ENCODE measurements at regions not wholly inside any gene's neighbourhood (a gene's known extent, or its start where the extent isn't known, plus 50 kb on each side); places are given as distances from the start of the nearest gene placed in this dataset.
"Not testable (repeated sequence)": the region's sequence is repeated elsewhere in the genome, so short reads cannot be mapped to it uniquely, and the experiment has no call there.

DNA sequence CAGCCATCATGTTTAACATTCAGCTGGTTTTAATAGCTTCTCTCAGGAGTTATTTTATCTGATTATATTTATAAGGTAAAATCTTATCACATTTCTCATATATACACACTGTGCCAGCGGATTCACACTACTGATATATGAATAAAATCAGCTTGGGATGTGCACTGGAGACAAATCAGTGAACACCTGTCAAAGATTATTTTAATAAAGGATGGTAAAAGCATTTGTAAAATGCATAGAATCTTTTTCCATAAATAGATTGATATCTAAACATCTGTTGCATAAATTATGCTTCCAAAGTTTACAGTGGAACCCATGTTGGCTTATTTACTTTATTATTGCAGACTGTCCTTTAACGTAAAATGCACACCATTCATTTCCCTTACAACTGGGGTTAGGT, 1125.8 kb upstream of the CNTN5 start:
- Mint-ChIP-seq H3K36me3 (no peaks in the 10 kb centered on the region), H3K9me3 (peaks cover 17% of the 10 kb centered on the region), H3K27ac (no peak overlapping the region), H3K4me3 (no peak overlapping the region), H3K4me1 (no peaks in the 10 kb centered on the region)
- ATAC-seq, result no peak
- no peak for DNase-seq (ENCODE audit: low spot score in 2 of 2)

- Mint-ChIP-seq H3K9me3 (peaks cover 17% of the 10 kb centered on the region), H3K36me3 (no peaks in the 10 kb centered on the region), H3K4me3 (no peak overlapping the region), H3K27ac (no peak overlapping the region), H3K4me1 (no peaks in the 10 kb centered on the region)
- no peak for ATAC-seq
- no peak for DNase-seq (ENCODE audit: low spot score in 2 of 2)
These were observed 1125.2 kb upstream of the CNTN5 start for GRCh38 chr11:97895572-97895971.

- Mint-ChIP-seq H3K4me1 (no peaks in the 10 kb centered on the region), H3K36me3 (no peaks in the 10 kb centered on the region)
- no peak for ATAC-seq
These were observed 1117.9 kb upstream of the CNTN5 start for GRCh38 chr11:97902828-97903227.

DNA sequence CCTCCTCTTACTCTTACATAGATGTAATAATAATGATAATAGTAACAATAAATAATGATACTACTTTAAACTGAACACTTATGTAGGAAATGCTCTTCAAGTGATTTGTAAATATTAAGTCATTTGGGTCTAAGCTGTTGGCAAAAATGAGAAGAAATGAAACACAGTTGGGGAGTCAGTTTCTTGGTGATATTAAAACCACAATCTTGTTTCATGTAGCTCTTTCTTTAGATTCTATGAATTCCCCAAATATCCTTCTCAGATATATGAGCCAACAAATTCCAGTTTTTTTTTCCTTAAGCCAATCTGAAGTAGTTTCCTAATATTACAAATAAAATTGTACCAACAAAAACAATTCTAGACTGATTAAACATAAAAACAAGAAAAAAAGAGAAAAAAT, 1115.6 kb upstream of the CNTN5 start:
- H3K4me1 Mint-ChIP-seq, result no peaks in the 10 kb centered on the region
- H3K4me3 Mint-ChIP-seq, result no peak overlapping the region
- DNase-seq (ENCODE audit: low spot score in 2 of 2) (no peak), ATAC-seq (no peak)
- H3K27ac Mint-ChIP-seq, result no peak overlapping the region
- H3K9me3 Mint-ChIP-seq, result peaks cover 20% of the 10 kb centered on the region
- H3K36me3 Mint-ChIP-seq, result no peaks in the 10 kb centered on the region

More at GRCh38 chr11:97902828-97903227, 1117.9 kb upstream of the CNTN5 start:
- H3K9me3 Mint-ChIP-seq, result peaks cover 20% of the 10 kb centered on the region
- H3K4me3 Mint-ChIP-seq, result no peak overlapping the region
- DNase-seq (ENCODE audit: low spot score in 2 of 2), result no peak
- no peak overlapping the region for H3K27ac Mint-ChIP-seq

DNA sequence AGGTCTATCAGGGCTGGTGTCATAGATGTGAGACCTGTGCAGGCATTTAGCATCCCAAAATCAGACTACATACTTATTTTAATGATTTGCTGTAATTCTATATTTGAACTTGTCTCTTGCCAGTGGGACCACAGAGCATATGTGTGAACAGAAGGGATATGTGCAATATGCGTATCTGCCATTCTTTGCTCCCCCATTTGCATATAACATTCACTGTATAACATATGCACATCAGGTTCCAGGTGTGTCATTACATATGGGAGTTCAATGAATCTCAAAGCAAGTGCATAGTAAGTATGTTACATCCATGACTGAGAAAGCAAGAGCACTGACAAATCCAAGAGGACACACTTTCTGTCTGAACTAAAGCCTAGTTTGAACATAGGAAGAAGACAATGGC, 1115.1 kb upstream of the CNTN5 start:
- DNase-seq (ENCODE audit: low spot score in 2 of 2) (no peak), ATAC-seq (no peak)
- Mint-ChIP-seq H3K27ac (no peak overlapping the region), H3K4me1 (no peaks in the 10 kb centered on the region), H3K9me3 (peaks cover 20% of the 10 kb centered on the region), H3K36me3 (no peaks in the 10 kb centered on the region), H3K4me3 (no peak overlapping the region)

GRCh38 chr11:97908354-97908753, 1112.4 kb upstream of the CNTN5 start:
- peaks cover 24% of the 10 kb centered on the region for H3K9me3 Mint-ChIP-seq
- DNase-seq (ENCODE audit: low spot score in 2 of 2) (no peak), ATAC-seq (no peak)
- H3K36me3 Mint-ChIP-seq, result no peaks in the 10 kb centered on the region
- no peak overlapping the region for H3K27ac Mint-ChIP-seq
- H3K4me3 Mint-ChIP-seq, result no peak overlapping the region
- no peaks in the 10 kb centered on the region for H3K4me1 Mint-ChIP-seq

DNA sequence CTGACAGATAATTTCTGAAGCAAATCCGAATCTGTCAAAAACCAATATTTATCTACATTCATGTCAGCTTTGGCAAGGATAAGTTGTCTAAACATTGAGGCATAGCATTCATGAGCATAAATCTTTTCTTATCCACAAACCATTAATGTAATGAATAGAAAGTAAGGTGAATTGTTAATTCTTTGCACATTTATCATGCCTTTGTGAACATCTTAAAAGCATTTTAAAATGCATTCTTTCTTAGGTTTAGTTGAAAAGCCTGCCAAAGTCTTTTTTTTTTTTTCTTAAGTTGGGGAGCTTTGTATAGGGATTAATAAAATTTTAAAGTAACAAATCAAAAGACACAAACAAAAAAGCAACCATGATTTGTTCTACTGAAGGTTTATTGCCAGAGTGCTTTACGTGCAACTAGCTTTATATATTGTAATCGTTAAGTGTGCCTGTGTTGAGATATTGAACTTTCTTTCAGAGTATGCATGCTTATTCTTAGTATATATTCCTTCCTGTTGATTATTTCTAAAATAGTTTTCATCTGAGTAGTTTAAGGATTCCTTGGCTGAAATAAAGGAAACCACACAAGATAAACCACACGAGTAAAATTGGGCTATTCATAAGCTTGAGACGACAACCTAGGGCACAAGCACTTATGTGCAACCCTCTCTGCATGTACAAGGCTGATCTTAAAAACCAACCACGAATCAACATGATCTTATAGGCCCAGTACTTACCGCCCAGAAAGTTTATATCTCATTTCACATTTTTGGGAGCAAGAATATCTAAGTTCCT, 1110.9 kb upstream of the CNTN5 start:
- DNase-seq (ENCODE audit: low spot score in 2 of 2) (no peak), ATAC-seq (no peak)
- H3K36me3 Mint-ChIP-seq, result no peaks in the 10 kb centered on the region
- peaks cover 18% of the 10 kb centered on the region for H3K9me3 Mint-ChIP-seq
- H3K4me3 Mint-ChIP-seq, result no peak overlapping the region
- no peak overlapping the region for H3K27ac Mint-ChIP-seq
- H3K4me1 Mint-ChIP-seq, result no peaks in the 10 kb centered on the region

- Mint-ChIP-seq H3K36me3 (no peaks in the 10 kb centered on the region), H3K27ac (no peak overlapping the region), H3K4me1 (no peaks in the 10 kb centered on the region), H3K4me3 (no peak overlapping the region), H3K9me3 (peaks cover 19% of the 10 kb centered on the region)
- no peak for DNase-seq (ENCODE audit: low spot score in 2 of 2)
- ATAC-seq, result no peak
These were observed 1108.1 kb upstream of the CNTN5 start for GRCh38 chr11:97912629-97913028.

DNA sequence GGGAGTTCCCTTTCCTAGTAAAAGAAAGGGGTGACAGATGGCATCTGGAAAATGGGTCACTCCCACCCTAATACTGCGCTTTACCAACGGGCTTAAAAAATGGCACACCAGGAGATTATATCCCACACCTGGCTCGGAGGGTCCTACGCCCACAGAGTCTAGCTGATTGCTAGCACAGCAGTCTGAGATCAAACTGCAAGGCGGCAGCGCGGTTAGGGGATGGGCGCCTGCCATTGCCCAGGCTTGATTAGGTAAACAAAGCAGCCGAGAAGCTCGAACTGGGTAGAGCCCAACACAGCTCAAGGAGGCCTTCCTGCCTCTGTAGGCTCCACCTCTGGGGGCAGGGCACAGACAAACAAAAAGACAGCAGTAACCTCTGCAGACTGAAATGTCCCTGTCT, 1097.8 kb upstream of the CNTN5 start:
- not testable (repeated sequence) for DNase-seq (ENCODE audit: low spot score in 2 of 2); H3K36me3 Mint-ChIP-seq; H3K4me3 Mint-ChIP-seq; H3K4me1 Mint-ChIP-seq; H3K9me3 Mint-ChIP-seq; ATAC-seq; H3K27ac Mint-ChIP-seq

DNA sequence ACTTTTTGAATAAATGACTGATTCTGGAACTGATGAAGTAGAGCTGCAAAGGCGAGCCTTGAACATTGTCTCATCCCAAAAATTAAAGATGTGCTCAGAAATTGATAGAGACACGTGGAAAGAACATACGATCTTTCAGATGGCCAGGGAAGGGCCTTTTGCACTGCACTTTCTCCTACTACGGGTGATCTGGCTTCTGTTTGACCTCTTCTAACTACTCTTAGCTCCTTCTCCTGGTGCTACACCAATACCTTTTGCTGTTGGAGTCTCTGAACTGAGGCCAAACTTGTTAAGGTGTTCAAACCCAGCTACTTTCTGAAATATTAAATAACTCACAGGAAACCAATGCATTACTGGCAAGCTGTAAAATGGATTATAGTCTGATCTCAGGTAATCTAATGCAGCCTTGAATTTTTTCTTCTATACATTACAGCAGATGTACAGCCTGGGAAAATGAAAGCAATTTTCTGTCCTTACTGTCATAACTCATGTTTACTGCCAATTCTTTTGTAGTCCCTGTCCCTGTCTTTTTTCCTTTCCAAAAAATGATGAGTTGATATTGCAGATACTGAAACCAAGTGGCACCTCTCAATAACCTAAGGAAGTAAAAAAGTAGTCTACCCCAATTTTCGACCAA, 1086.1 kb upstream of the CNTN5 start:
- Mint-ChIP-seq H3K4me3 (no peak overlapping the region), H3K36me3 (no peaks in the 10 kb centered on the region), H3K9me3 (peaks cover 13% of the 10 kb centered on the region), H3K27ac (no peak overlapping the region), H3K4me1 (no peaks in the 10 kb centered on the region)
- DNase-seq (ENCODE audit: low spot score in 2 of 2), result no peak
- ATAC-seq, result no peak

- no peak for DNase-seq (ENCODE audit: low spot score in 2 of 2)
- ATAC-seq, result no peak
- no peak overlapping the region for H3K4me3 Mint-ChIP-seq
- peaks cover 14% of the 10 kb centered on the region for H3K9me3 Mint-ChIP-seq
- no peaks in the 10 kb centered on the region for H3K36me3 Mint-ChIP-seq
- H3K27ac Mint-ChIP-seq, result no peak overlapping the region
- H3K4me1 Mint-ChIP-seq, result no peaks in the 10 kb centered on the region
These were observed 1083.2 kb upstream of the CNTN5 start for GRCh38 chr11:97937501-97937900.

DNA sequence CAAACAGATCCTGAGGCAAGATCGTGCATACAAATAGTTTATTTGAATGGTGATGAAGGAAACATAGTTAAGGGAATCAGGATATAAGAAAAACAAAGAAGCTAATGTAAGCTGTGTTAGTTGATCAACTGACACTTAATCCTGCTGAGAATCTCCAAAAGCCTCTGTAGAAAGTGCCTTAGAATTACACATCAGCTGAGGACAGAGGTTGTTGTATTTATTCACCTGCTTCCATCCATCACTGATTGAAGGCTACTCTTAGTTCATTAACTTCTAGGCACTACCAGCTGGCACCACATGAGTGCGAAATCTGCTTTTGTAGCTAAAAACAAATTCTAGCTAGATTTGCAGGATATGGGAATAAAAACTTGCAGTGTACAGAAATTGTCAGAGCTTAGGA, 1082.0 kb upstream of the CNTN5 start:
- Mint-ChIP-seq H3K4me1 (no peaks in the 10 kb centered on the region), H3K36me3 (no peaks in the 10 kb centered on the region), H3K4me3 (no peak overlapping the region), H3K9me3 (peaks cover 9% of the 10 kb centered on the region), H3K27ac (no peak overlapping the region)
- ATAC-seq (no peak), DNase-seq (ENCODE audit: low spot score in 2 of 2) (no peak)

GRCh38 chr11:97943493-97943892, 1077.3 kb upstream of the CNTN5 start:
- no peak for ATAC-seq
- Mint-ChIP-seq H3K4me3 (no peak overlapping the region), H3K27ac (no peak overlapping the region), H3K4me1 (no peaks in the 10 kb centered on the region), H3K9me3 (peaks cover 6% of the 10 kb centered on the region), H3K36me3 (no peaks in the 10 kb centered on the region)
- DNase-seq (ENCODE audit: low spot score in 2 of 2), result no peak

GRCh38 chr11:97948793-97949192, 1072.0 kb upstream of the CNTN5 start:
- H3K36me3 Mint-ChIP-seq, result no peaks in the 10 kb centered on the region
- H3K4me3 Mint-ChIP-seq, result no peak overlapping the region
- H3K9me3 Mint-ChIP-seq, result peaks cover 9% of the 10 kb centered on the region
- H3K27ac Mint-ChIP-seq, result no peak overlapping the region
- ATAC-seq (no peak), DNase-seq (ENCODE audit: low spot score in 2 of 2) (no peak)
- no peaks in the 10 kb centered on the region for H3K4me1 Mint-ChIP-seq

DNA sequence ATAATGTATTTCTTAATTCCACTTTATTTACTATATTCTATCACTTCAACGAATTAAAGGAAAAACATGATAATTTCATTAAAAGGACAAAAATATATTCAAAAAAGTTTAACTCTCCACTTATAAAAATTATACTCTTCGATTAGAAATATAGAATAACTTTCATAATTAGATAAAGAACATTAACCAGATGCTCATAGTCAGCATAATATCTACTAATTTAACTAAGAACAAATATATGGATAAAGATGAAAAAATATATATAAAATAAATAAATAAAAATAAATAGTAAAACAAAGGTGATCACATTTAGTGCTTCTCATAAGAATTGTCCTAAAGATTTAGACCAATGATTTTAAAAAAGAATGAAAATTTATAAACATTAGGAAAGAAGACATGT, 1065.2 kb upstream of the CNTN5 start:
- Mint-ChIP-seq H3K4me1 (no peaks in the 10 kb centered on the region), H3K9me3 (peaks cover 22% of the 10 kb centered on the region), H3K36me3 (no peaks in the 10 kb centered on the region), H3K4me3 (no peak overlapping the region), H3K27ac (no peak overlapping the region)
- DNase-seq (ENCODE audit: low spot score in 2 of 2) (no peak), ATAC-seq (no peak)

- Mint-ChIP-seq H3K4me1 (no peaks in the 10 kb centered on the region), H3K4me3 (no peak overlapping the region), H3K9me3 (peaks cover 21% of the 10 kb centered on the region), H3K27ac (no peak overlapping the region), H3K36me3 (no peaks in the 10 kb centered on the region)
- ATAC-seq (no peak), DNase-seq (ENCODE audit: low spot score in 2 of 2) (no peak)
These were observed 1063.8 kb upstream of the CNTN5 start for GRCh38 chr11:97956904-97957303.

Measured in stimulated activated effector memory CD8-positive, alpha-beta T cell treated with anti-CD3 and anti-CD28 coated beads, Interleukin-12 subunit alpha, Interleukin-12 subunit beta, amount 100 ng/mL, for 72 hours (primary cell).